ENCODE measurements at regions not wholly inside any gene's neighbourhood (a gene's known extent, or its start where the extent isn't known, plus 50 kb on each side); places are given as distances from the start of the nearest gene placed in this dataset.
A peak's percentile ranks its signal among the peaks of the same experiment; 100 is the strongest.
"Not testable (repeated sequence)": the region's sequence is repeated elsewhere in the genome, so short reads cannot be mapped to it uniquely, and the experiment has no call there.

GRCh38 chr16:52727441-52727840 lies 180.5 kb upstream of the TOX3 start:
- DNase-seq: no peak

GRCh38 chr16:52725461-52725860 lies 178.5 kb upstream of the TOX3 start:
- no peak for DNase-seq

GRCh38 chr16:52725043-52725442 lies 178.1 kb upstream of the TOX3 start:
- DNase-seq: no peak

GRCh38 chr16:52721331-52721730 lies 174.4 kb upstream of the TOX3 start:
- no peak for DNase-seq

GRCh38 chr16:52718046-52718445 lies 171.1 kb upstream of the TOX3 start:
- DNase-seq: no peak

- no peak for DNase-seq
These were observed 166.8 kb upstream of the TOX3 start for GRCh38 chr16:52713740-52714139.

- DNase-seq: no peak
These were observed 162.4 kb upstream of the TOX3 start for GRCh38 chr16:52709306-52709705.

GRCh38 chr16:52708476-52708875 lies 161.5 kb upstream of the TOX3 start:
- DNase-seq: no peak

GRCh38 chr16:52707676-52708337 lies 160.9 kb upstream of the TOX3 start:
- no peak for DNase-seq

- DNase-seq: no peak
These were observed 158.2 kb upstream of the TOX3 start for GRCh38 chr16:52705122-52705521.

- no peak for DNase-seq
These were observed 151.0 kb upstream of the TOX3 start for GRCh38 chr16:52697971-52698370.

- no peak for DNase-seq
These were observed 149.2 kb upstream of the TOX3 start for GRCh38 chr16:52696126-52696525.

- no peak for DNase-seq
These were observed 143.5 kb upstream of the TOX3 start for GRCh38 chr16:52690468-52690867.

GRCh38 chr16:52680993-52681392 lies 134.1 kb upstream of the TOX3 start:
- DNase-seq: peak in 1 of 2 experiments; percentile 10

- DNase-seq: no peak
These were observed 130.6 kb upstream of the TOX3 start for GRCh38 chr16:52677501-52677900.

- DNase-seq: no peak
These were observed 130.0 kb upstream of the TOX3 start for GRCh38 chr16:52676959-52677358.

- DNase-seq: no peak
These were observed 124.6 kb upstream of the TOX3 start for GRCh38 chr16:52671590-52671989.

GRCh38 chr16:52657924-52658323 lies 111.0 kb upstream of the TOX3 start:
- no peak for DNase-seq

- not testable (repeated sequence) for DNase-seq
These were observed 109.0 kb upstream of the TOX3 start for GRCh38 chr16:52655916-52656315.

GRCh38 chr16:52655156-52655555 lies 108.2 kb upstream of the TOX3 start:
- DNase-seq: not testable (repeated sequence)

- DNase-seq: no peak
These were observed 105.1 kb upstream of the TOX3 start for GRCh38 chr16:52652033-52652432.

- no peak for DNase-seq
These were observed 103.8 kb upstream of the TOX3 start for GRCh38 chr16:52650789-52651188.

- no peak for DNase-seq
These were observed 103.4 kb upstream of the TOX3 start for GRCh38 chr16:52650318-52650717.

GRCh38 chr16:52649870-52650269 lies 102.9 kb upstream of the TOX3 start:
- DNase-seq: no peak

- DNase-seq: no peak
These were observed 100.6 kb upstream of the TOX3 start for GRCh38 chr16:52647588-52647987.
